ENCODE measurements at regions not wholly inside any gene's neighbourhood (a gene's known extent, or its start where the extent isn't known, plus 50 kb on each side); places are given as distances from the start of the nearest gene placed in this dataset.

DNA sequence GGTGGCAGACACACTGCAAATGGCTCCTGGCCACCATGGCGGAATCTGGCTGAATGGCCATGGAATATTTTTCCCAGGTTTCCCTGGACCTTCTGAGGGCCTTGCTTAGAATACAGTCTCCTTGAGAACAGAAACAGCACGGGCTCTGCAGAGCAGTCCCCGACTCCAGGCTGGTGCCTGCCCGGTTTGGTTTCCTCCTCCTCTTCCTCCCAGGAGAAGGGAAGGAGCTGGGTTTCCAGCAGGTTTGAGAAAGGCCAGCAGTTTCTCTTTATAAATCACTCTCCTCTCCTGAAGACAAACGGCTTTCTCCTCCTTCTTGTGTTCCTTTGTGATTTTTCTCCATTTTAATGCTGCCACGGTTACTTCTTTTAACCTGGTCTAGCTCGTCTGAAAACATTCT lies 106.8 kb upstream of the RFLNA start:
- TF ChIP-seq CHD2 (IDR thresholded peaks at IDR 0.05; ENCODE audit: low read length), result no peak
- TF ChIP-seq, protein P1, sequence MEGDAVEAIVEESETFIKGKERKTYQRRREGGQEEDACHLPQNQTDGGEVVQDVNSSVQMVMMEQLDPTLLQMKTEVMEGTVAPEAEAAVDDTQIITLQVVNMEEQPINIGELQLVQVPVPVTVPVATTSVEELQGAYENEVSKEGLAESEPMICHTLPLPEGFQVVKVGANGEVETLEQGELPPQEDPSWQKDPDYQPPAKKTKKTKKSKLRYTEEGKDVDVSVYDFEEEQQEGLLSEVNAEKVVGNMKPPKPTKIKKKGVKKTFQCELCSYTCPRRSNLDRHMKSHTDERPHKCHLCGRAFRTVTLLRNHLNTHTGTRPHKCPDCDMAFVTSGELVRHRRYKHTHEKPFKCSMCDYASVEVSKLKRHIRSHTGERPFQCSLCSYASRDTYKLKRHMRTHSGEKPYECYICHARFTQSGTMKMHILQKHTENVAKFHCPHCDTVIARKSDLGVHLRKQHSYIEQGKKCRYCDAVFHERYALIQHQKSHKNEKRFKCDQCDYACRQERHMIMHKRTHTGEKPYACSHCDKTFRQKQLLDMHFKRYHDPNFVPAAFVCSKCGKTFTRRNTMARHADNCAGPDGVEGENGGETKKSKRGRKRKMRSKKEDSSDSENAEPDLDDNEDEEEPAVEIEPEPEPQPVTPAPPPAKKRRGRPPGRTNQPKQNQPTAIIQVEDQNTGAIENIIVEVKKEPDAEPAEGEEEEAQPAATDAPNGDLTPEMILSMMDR (IDR thresholded peaks at IDR 0.05; ENCODE audit: control extremely low read depth in 1 of 3, insufficient read depth in 1 of 3, low read depth in 1 of 3, low read length in 3 of 3), result no peak
- no peak for TF ChIP-seq MAFK (IDR thresholded peaks at IDR 0.05; ENCODE audit: low read depth, low read length)
- no peak for TF ChIP-seq POLR2A (IDR thresholded peaks at IDR 0.05; ENCODE audit: control extremely low read depth in 1 of 2, low read depth in 2 of 2, low read length in 2 of 2)
- no peak for TF ChIP-seq SP1 (IDR thresholded peaks at IDR 0.05; ENCODE audit: low read depth, low read length)
- TF ChIP-seq TAF7 (optimal IDR thresholded peaks at IDR 0.05; ENCODE audit: borderline replicate concordance, low read depth, low read length), result no peak
- TF ChIP-seq POLR2AphosphoS5 (IDR thresholded peaks at IDR 0.05; ENCODE audit: low read depth, low read length), result no peak
- TF ChIP-seq FOSL1 (IDR thresholded peaks at IDR 0.05; ENCODE audit: insufficient read depth, low read depth, low read length), result no peak
- TF ChIP-seq HDAC2 (IDR thresholded peaks at IDR 0.05; ENCODE audit: borderline replicate concordance in 1 of 2, low read depth in 2 of 2, low read length in 2 of 2), result no peak
- no peak for TF ChIP-seq SRF (IDR thresholded peaks at IDR 0.05; ENCODE audit: low read depth, low read length)
- no peak for TF ChIP-seq JUN (IDR thresholded peaks at IDR 0.05; ENCODE audit: low read depth, low read length)
- TF ChIP-seq SIN3A (conservative IDR thresholded peaks at IDR 0.05 in 1 of 2, IDR thresholded peaks at IDR 0.05 in 1 of 2; ENCODE audit: low read depth in 1 of 2, low read length in 2 of 2), result no peak
- TF ChIP-seq EZH2 (IDR thresholded peaks at IDR 0.05; ENCODE audit: low read depth, low read length, severe bottlenecking), result no peak
